Panc1 (cell line): ENCODE measurements at regions not wholly inside any gene's neighbourhood (a gene's known extent, or its start where the extent isn't known, plus 50 kb on each side); places are given as distances from the start of the nearest gene placed in this dataset.

Source experiments
- POLR2AphosphoS5 ChIP-seq: IDR thresholded peaks from 2 replicates; pipeline ENCODE4 v1.6.1; 2012; ENCODE audit warnings: mild to moderate bottlenecking, low read depth, low read length, moderate library complexity
- TF ChIP-seq, protein P1 (sequence below): fragments of 450-650 bp; IDR thresholded peaks from 2 replicates; pipeline ENCODE4 v1.5.1; 2017; ENCODE audit warnings: mild to moderate bottlenecking

DNA sequence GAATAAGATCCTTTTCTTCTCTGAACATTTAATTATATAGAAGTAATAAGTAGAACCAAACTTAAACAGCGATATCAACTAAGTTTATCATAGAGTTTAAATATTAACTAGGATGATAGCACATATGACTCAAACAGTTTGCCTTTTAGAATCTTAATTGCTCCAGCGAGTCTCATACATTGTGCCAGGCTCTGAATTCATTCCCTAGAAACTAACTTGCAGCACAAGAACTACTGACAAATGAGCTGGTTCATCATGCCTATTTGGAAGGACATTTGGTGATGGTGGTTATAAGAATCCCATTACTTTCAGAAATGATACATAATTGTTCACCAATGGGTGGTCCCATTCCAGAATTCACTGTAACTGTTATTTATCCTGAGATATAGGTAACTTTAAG is 1026.6 kb upstream of the DDX18 start:
- TF ChIP-seq, protein P1, sequence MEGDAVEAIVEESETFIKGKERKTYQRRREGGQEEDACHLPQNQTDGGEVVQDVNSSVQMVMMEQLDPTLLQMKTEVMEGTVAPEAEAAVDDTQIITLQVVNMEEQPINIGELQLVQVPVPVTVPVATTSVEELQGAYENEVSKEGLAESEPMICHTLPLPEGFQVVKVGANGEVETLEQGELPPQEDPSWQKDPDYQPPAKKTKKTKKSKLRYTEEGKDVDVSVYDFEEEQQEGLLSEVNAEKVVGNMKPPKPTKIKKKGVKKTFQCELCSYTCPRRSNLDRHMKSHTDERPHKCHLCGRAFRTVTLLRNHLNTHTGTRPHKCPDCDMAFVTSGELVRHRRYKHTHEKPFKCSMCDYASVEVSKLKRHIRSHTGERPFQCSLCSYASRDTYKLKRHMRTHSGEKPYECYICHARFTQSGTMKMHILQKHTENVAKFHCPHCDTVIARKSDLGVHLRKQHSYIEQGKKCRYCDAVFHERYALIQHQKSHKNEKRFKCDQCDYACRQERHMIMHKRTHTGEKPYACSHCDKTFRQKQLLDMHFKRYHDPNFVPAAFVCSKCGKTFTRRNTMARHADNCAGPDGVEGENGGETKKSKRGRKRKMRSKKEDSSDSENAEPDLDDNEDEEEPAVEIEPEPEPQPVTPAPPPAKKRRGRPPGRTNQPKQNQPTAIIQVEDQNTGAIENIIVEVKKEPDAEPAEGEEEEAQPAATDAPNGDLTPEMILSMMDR, result no peak
- TF ChIP-seq POLR2AphosphoS5, result no peak
